HG03135 (cell line): ENCODE measurements at regions not wholly inside any gene's neighbourhood (a gene's known extent, or its start where the extent isn't known, plus 50 kb on each side); places are given as distances from the start of the nearest gene placed in this dataset.
"Not testable (repeated sequence)": the region's sequence is repeated elsewhere in the genome, so short reads cannot be mapped to it uniquely, and the experiment has no call there.

Experiments
- ATAC-seq: cut with Tn5 transposase; IDR thresholded peaks from one replicate; pipeline ENCODE4 v1.9.1; 2021; ENCODE audit warnings: mild to moderate bottlenecking, moderate library complexity; ENCODE audit not compliant: unreplicated experiment

DNA sequence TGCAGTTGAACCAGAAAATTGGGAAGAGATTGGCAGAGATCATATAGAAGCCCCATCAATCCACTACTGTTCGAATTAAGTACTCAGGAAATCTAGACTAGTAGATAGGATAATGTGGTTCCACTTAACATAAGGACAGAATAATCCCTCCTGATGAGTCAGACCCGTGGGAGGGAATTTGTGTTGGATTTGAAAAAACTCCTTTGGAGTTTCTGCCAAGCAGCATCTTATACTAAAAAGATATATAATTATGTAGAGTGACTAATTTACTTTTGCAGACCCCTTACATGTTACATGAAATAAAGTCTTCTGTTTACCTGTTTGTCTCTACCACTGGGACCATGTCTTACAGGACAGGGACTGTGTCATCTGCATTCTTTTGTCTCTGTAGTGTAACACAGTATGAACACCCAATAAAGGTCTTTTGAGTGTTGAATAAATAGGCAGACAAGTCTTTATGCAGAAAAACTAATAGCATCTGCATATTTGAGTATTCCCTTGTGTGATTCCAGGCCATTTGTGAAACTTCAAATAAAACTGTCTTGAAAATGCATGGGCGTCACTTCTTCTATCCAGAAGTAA lies 122.6 kb upstream of the DNAJC10 start:
- ATAC-seq = no peak

DNA sequence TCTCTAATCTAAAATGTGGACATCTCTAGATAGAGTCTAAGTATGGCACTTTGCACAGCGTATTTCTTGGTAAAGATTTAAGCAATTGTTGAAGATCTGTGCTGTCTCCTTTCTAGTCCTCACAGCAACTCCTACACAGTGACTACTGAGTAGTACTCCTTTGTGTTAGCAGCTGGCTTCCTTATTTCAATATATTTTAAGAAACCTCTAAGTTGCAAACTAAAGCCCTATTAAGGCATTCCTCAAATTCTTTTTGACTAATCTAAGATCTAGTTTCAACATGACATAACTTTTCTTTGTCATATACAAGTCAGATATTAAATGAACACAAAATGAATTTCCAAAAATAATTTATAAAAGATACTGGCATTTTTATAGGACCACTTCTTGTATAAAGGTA lies 121.8 kb upstream of the DNAJC10 start:
- no peak for ATAC-seq

DNA sequence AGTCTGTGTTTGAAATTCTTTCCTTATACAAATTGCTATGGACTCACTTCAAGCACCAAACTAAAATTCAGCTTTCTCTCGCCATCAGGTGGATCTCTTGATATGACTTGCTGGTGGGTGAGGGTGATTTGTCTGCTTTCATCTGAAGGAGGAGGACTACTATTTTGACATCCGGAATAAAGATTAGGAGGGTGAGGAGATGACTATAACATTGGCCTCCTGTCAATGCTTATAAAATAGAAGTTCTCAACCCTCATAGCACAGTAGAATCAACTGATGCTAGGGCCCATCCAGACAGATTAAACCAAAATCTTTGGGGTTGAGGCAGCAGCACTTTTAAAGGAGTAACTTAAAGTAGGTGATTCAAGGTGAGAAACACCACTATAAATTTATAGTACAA lies 120.4 kb upstream of the DNAJC10 start:
- no peak for ATAC-seq

DNA sequence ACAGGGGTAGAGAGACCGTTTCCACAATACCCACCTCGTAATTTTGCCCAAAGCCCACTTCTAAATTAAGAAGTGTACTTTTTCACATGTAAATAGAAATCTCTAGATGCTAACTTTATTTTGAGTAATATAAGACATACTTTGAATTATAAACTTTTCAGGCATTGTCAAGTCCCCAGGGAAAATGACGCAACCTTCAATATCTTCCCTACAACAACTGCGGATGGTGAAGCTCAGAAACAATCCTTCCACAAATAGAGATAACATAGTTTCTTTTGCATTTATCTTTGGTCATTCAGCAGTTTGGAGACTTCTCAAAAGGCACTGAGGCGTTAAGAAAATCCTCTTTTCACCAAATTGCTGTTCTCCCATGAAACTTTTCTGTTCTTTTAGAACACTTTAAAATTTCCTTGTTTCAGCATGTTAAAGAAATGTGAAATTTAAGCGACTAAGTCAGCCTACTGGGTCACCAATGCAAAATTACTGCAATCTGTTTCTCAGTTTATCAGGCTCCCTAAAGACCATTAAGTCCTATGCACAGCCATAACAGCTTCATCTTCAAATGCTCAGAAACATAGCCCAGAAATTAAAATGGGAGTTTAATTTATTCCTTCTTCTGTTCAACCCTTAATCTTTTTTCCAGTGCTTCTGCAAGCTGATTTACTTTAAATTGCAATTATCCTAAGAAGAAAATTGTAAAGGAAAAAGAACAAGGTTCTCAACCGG lies 118.3 kb upstream of the DNAJC10 start:
- ATAC-seq = no peak

DNA sequence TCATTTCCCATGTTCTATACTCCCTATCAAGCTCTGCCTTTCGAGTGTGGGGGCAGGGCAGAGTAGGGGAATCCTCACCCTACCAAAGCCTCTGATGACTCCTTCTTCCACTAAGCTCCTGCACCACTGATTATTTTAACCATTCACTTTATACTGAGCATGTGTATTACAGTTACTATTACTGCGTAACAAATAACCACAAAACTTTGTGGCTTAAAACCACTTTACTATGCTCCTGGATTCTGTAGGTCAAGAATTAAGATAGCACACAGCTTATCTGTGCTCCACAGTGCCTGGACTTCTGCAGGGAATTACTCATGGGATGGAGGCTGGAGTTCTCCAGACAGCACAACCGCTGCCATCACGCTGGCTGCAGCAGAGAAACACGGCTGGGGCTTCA lies 117.4 kb upstream of the DNAJC10 start:
- ATAC-seq = no peak

DNA sequence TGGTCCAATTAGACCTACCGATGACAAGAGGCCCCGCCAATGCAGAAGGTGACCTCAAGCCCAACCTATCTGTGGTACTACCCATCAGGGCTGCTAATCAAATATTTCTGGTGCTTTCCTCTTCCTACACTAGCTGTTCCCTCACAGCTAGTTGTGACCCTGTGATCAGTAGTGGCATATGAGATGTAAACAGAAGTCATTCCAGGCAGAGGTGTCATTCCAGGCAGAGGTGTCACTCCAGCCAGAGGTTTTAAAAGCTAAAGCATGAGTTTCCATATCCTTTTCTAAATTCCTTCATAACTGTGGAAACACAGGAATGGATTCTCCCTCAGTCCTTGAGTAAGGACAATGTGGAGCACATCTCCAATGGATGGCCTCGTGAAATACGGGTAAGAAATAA lies 110.9 kb upstream of the DNAJC10 start:
- ATAC-seq = no peak

DNA sequence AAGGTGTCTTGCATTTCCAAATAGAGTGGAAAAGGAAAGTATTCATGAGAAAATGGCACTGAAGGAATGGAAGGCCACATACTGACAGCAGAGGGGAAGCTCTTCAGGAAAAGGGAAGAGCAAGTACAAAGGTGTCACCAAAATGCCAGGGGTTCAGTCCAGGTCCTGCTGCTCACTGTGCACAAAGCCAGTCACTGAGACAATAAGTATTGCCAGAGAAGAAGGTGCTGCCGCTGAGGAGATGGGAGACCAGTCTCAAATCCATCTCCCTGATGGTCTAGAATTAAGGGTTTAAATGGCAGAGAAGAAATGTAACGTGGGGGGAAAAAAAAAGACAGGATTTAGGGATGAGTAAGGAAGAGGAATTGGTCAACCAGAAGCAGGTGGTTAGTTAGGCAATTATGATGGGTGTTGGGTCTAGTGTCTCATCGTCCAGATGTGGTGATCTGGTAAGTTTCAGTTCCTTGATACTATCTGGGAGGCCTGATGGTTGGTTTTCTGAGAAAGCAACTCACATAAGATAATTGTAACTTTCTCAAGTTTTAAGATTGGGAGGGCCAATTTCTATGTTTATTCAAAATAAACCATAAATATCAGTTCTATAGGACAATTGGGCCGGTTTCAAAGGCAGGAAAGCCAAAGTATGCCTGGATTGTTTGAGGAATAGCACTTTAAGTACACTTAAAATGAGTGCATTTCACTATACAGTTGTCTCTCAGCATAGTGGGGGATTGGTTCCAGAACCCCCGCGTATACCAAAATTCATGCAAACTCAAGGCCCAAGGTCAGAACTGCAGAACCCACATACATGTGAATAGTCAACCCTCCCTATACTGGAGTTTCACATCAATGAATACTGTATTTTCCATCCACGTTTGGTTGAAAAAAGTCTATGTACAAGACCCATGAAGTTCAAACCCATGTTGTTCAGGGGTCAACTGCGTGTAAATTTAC lies 109.1 kb upstream of the DNAJC10 start:
- peak; percentile 69 for ATAC-seq

DNA sequence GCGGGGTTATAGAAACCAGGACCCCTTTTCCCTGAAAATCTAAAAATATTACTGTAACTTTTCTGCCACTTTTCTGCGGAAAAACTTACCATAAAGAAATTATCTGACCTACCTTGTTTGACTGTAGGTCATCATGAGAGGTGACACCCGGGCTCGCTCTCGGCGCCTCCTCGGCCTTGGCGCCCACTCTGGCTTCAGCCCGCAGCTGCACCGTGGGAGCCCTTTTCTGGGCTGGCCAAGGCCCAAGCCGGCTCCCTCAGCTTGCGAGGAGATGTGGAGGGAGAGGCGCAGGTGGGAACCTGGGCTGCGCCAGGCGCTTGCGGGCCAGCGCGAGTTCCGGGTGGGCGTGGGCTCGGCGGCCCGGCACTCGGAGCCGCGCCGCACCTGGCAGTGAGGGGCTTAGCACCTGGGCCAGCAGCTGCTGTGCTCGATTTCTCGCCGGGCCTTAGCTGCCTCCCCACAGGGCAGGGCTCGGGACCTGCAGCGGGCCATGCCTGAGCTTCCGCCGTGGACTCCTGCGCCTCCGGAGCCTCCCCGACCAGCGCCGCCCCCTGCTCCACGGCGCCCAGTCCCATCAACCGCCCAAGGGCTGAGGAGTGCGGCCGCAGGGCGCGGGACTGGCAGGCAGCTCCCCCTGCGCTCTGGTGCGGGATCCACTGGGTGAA lies 107.7 kb upstream of the DNAJC10 start:
- no peak for ATAC-seq

DNA sequence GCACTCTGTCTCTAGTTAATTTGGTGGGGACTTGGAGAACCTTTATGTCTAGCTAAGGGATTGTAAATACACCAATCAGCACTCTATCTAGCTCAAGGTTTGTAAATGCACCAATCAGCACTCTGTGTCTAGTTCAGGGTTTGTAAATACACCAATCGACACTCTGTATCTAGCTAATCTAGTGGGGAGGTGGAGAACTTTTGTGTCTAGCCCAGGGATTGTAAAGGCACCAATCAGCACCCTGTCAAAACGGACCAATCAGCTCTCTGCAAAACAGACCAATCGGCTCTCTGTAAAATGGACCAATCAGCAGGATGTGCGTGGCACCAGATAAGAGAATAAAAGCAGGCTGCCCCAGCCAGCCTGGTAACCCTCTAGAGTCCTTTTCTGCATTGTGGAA lies 107.1 kb upstream of the DNAJC10 start:
- not testable (repeated sequence) for ATAC-seq

DNA sequence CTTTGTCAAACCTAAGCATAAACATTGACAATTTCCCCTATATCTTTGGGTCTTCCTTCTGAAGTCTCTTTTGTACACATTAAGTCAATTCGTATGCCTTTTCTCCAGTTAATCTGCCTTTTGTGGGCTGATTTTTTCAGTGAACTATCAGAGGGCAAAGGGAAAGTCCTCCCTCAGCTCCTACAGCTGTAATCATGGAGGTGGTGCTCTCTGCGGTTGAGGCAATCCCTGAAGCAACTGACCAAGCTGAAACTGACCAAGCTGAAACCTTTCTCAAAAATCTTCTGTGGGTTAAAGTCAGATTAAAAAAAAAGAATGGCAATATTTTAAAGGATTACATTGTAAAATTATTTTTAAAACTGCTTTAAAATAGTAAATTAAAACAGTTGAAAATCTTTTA lies 105.8 kb upstream of the DNAJC10 start:
- ATAC-seq = no peak

DNA sequence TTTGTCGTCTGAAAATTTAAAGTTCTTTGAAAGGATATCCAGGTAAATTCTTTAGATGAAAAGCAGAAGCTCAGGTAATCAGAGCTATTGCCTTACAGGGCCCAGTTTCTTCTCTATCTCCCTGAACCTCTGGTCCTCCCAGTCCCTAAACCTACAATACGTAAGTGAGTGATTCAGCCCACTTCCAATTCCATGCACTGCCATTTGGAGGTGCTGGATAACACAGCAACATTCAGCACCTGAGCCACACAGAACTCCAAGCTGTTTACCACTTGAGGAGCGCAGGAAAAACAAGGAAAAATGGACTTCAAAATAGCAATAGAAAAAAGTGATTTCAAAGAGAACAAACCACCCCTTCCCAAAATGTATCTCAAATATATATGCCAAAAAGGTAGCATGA lies 105.0 kb upstream of the DNAJC10 start:
- ATAC-seq = no peak

DNA sequence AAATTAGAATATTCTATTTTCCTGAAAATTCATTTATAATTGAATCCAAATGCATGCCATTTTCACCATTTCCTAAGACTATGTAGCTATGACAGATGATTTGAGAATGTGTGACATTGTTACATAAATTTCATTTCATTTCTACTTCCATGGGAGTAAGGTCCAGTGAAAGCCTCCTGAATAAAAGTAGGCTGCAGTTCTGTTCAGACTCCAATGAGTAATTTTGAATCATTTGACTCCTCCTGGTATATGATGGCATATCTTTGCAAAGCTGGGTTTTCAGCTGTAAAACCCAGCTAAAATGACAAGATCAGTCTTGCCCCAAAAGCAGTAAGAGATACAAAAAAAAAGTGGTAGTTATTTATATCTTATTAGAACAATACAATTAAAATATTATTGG lies 101.0 kb upstream of the DNAJC10 start:
- ATAC-seq = no peak

DNA sequence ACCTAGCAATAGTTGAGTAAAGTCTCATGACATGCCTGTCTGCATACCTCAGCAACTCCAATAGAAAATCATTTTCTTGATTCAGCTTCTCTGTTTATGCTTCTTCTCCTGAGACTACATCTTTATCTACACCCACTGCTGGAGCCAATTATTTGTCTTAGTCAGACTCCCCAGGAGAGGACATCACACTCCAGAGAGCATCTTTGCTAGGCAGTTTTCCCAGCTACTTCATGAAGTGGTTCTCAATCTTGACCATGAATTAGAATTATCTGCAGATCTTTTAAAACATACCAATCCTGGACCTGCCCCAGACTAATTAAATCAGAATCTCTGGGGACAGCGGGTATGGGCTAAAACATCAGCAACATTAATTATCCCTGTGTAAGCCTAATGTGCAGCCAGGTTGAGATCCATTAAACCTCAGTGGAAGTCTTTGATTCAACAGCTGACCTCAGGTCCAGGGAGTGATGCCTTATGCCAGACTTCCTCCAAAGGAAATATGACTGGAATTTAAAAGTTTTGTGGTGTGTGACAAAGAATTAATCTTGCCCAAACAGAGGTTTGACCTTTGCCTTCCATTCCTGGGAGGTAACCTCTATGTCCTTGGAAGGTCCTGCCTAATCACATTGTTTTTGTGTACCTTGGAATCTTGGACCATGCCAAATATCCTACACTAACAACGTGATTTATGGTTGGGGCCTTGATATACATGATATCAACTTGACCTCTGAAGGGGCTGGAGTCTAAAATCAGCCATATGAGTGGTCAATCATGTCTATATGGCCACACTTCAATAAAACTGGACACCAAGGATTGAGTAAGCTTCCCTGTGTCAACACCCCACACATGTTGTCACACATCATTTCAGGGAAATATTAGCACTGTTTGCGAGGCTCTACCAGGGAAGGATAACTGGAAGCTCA lies 99.3 kb upstream of the DNAJC10 start:
- no peak for ATAC-seq

DNA sequence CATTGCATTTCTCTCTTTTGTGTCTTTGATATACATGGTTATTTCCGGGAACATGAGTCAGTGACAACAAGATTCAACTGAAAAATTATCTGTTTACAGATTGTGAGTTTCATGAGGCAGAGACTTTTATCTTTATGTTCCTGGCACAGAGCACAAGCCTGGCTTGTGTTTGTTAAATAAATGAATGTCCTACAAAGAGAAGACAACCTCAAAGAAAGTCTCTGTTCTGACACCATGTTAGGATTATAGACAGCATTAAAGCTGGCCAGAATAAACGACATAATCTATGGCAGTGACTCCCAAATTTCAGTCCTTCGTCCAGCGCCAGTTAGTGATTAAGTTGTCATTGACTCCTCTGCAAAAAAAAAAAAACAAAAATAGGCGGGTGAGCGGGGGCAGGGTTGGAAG lies 97.4 kb upstream of the DNAJC10 start:
- no peak for ATAC-seq

DNA sequence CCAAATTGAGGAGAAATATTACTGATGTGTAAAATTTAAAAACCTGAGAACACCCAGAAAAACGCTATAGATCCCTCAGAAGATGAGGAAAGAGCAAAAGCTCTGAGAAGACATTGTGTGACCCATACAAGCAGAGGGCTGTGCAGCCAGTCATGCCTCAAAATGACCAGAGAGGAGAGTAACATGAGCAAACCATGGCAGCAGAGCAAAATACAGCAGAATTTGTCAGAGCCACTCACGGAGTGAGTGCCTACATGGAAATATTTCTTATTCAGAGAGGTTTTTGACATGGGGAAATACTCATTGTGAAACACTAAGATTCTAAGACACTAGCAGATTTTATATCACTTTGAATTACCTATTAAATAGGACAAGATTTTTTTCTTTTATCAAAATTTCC lies 96.8 kb upstream of the DNAJC10 start:
- no peak for ATAC-seq

DNA sequence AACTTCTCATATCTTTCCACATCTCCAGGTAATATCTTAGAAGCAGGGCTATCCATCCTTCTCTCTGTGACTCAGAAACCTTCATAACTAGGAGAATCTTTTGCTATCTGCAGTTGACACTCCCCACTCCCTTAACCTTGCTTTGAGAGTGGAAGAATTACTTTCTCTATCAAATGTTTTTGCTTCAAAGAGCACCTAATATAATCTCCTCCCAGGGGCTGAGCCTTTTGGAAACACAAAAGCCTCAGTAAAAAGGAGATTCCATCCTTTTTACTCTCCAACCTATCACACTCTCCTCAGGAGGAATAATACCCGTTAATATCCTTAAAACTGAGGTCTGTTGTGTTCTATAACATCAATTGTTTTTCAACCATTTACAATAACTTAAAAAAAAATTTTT lies 94.9 kb upstream of the DNAJC10 start:
- no peak for ATAC-seq

DNA sequence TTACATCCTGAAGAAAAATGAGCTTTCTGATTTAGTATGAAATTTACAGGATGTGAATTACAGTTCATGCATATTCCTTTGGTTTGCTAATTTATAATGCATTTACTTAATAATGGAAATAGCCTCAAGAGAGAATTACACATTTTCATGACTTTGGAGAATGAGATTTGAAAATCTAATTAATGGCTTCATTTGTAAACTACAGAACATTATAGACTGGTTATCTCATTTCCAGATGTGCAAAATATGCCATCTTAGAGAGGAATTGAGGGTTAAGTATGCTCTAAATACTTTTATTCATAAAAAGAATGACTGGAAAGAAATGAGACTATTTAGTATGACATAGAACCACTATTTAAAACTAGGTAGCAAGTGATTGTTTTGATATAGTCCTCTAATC lies 94.2 kb upstream of the DNAJC10 start:
- ATAC-seq = no peak

DNA sequence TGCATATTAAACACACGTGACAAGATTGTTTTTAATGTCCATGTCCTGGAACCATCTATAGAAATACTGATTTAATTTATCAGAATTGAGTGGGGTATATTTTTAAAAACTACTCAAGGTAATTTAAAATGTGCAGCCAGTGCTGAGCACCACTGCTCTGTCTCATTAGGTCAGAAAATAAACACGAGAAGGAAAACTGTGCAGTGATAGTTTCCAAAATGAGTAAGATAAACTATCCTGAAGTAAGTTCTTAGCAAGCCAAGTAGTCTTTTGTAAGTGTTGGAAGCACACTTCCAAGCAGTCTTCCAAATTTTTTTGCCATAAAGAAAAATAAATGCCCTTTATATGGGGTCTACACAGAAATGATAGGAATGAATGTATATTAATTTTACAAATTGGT lies 93.8 kb upstream of the DNAJC10 start:
- no peak for ATAC-seq

DNA sequence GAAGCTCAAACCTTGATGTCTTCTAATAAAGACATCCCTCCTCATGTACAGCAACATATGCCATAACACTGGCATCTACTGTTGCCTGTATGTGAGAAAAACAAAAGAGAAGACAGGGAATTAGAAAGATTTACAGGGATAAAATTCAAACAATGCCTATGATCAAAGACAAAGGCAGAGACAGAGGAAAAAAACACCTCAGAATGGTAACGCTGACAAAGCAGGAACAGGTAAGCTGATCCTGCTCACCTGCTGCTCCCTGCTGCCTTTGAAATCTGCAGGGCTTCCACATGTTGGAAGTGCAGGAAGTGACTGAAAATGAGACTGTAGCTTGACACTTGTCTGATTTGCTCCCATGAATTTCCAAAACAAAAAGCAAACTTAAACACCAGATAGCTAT lies 90.2 kb upstream of the DNAJC10 start:
- ATAC-seq = no peak

DNA sequence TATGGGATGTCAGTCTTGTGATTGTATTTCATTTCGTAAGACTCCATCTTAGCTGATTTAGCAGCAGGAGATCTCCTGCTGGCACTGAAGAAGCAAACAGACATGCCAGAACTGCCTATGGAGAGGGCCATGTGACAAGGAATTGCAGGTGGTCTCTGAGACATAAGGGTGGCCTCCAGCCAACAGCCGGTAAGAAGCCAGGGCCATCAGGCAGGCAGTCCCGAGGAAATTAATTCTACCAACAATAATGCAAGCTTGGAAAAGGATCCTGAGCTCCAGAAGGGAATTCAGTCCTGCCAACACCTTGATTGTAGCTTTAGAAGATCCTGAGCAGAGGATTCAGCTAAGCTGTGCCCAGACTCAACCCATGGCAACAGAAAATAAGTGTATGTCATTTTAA lies 87.1 kb upstream of the DNAJC10 start:
- ATAC-seq = no peak
